ENCODE measurements at regions not wholly inside any gene's neighbourhood (a gene's known extent, or its start where the extent isn't known, plus 50 kb on each side); places are given as distances from the start of the nearest gene placed in this dataset.

- no peaks in the 10 kb centered on the region for H3K4me1 ChIP-seq (ENCODE audit: insufficient read depth, low read length)
- no peak overlapping the region for H3K27ac ChIP-seq (ENCODE audit: low read depth, low read length)
- whole genome bisulfite sequencing: 94% methylated on average over 15 of the region's 15 CpGs
- no peaks in the 10 kb centered on the region for H3K36me3 ChIP-seq (ENCODE audit: insufficient read depth, low read length)
- no peaks in the 10 kb centered on the region for H3K27me3 ChIP-seq (ENCODE audit: insufficient read depth, low read length)
- no peak overlapping the region for H3K4me3 ChIP-seq (ENCODE audit: low read length)
- no peaks in the 10 kb centered on the region for H3K9me3 ChIP-seq (ENCODE audit: insufficient read depth, low read depth, low read length)
- H3K9ac ChIP-seq (ENCODE audit: low read depth, low read length): no peak overlapping the region
Observed at GRCh38 chr1:87179076-87179810, 149.4 kb upstream of the LMO4 start.

GRCh38 chr1:87179851-87180519 is 148.7 kb upstream of the LMO4 start:
- no peaks in the 10 kb centered on the region for H3K9me3 ChIP-seq (ENCODE audit: insufficient read depth, low read depth, low read length)
- no peaks in the 10 kb centered on the region for H3K4me1 ChIP-seq (ENCODE audit: insufficient read depth, low read length)
- H3K9ac ChIP-seq (ENCODE audit: low read depth, low read length): no peak overlapping the region
- no peaks in the 10 kb centered on the region for H3K27me3 ChIP-seq (ENCODE audit: insufficient read depth, low read length)
- H3K4me3 ChIP-seq (ENCODE audit: low read length): no peak overlapping the region
- no peaks in the 10 kb centered on the region for H3K36me3 ChIP-seq (ENCODE audit: insufficient read depth, low read length)
- no peak overlapping the region for H3K27ac ChIP-seq (ENCODE audit: low read depth, low read length)
- 90% methylated on average over 8 of the region's 8 CpGs for WGBS

- H3K9me3 ChIP-seq (ENCODE audit: insufficient read depth, low read depth, low read length): no peaks in the 10 kb centered on the region
- no peaks in the 10 kb centered on the region for H3K36me3 ChIP-seq (ENCODE audit: insufficient read depth, low read length)
- no peaks in the 10 kb centered on the region for H3K4me1 ChIP-seq (ENCODE audit: insufficient read depth, low read length)
- H3K4me3 ChIP-seq (ENCODE audit: low read length): no peak overlapping the region
- WGBS: 84% methylated on average over 3 of the region's 3 CpGs
- H3K9ac ChIP-seq (ENCODE audit: low read depth, low read length): no peak overlapping the region
- H3K27me3 ChIP-seq (ENCODE audit: insufficient read depth, low read length): no peaks in the 10 kb centered on the region
- H3K27ac ChIP-seq (ENCODE audit: low read depth, low read length): no peak overlapping the region
Observed at GRCh38 chr1:87180682-87181081, 148.0 kb upstream of the LMO4 start.

GRCh38 chr1:87182611-87183010 is 146.1 kb upstream of the LMO4 start:
- Histone ChIP-seq H3K36me3 (ENCODE audit: insufficient read depth, low read length) (no peaks in the 10 kb centered on the region), H3K9me3 (ENCODE audit: insufficient read depth, low read depth, low read length) (no peaks in the 10 kb centered on the region), H3K4me3 (ENCODE audit: low read length) (no peak overlapping the region), H3K4me1 (ENCODE audit: insufficient read depth, low read length) (no peaks in the 10 kb centered on the region), H3K27me3 (ENCODE audit: insufficient read depth, low read length) (no peaks in the 10 kb centered on the region), H3K9ac (ENCODE audit: low read depth, low read length) (no peak overlapping the region), H3K27ac (ENCODE audit: low read depth, low read length) (no peak overlapping the region)

GRCh38 chr1:87185077-87185476 is 143.6 kb upstream of the LMO4 start:
- 93% methylated on average over 4 of the region's 4 CpGs for WGBS
- H3K9ac ChIP-seq (ENCODE audit: low read depth, low read length): no peak overlapping the region
- no peaks in the 10 kb centered on the region for H3K9me3 ChIP-seq (ENCODE audit: insufficient read depth, low read depth, low read length)
- no peak overlapping the region for H3K4me3 ChIP-seq (ENCODE audit: low read length)
- no peak overlapping the region for H3K27ac ChIP-seq (ENCODE audit: low read depth, low read length)
- H3K27me3 ChIP-seq (ENCODE audit: insufficient read depth, low read length): no peaks in the 10 kb centered on the region
- peaks cover 13% of the 10 kb centered on the region for H3K4me1 ChIP-seq (ENCODE audit: insufficient read depth, low read length)
- H3K36me3 ChIP-seq (ENCODE audit: insufficient read depth, low read length): no peaks in the 10 kb centered on the region

GRCh38 chr1:87186346-87186745 is 142.3 kb upstream of the LMO4 start:
- H3K9me3 ChIP-seq (ENCODE audit: insufficient read depth, low read depth, low read length): no peaks in the 10 kb centered on the region
- no peak overlapping the region for H3K27ac ChIP-seq (ENCODE audit: low read depth, low read length)
- no peak overlapping the region for H3K9ac ChIP-seq (ENCODE audit: low read depth, low read length)
- peaks cover 14% of the 10 kb centered on the region for H3K4me1 ChIP-seq (ENCODE audit: insufficient read depth, low read length)
- 88% methylated on average over 3 of the region's 3 CpGs for WGBS
- no peaks in the 10 kb centered on the region for H3K27me3 ChIP-seq (ENCODE audit: insufficient read depth, low read length)
- no peak overlapping the region for H3K4me3 ChIP-seq (ENCODE audit: low read length)
- no peaks in the 10 kb centered on the region for H3K36me3 ChIP-seq (ENCODE audit: insufficient read depth, low read length)

- Histone ChIP-seq H3K4me1 (ENCODE audit: insufficient read depth, low read length) (peaks cover 14% of the 10 kb centered on the region), H3K27me3 (ENCODE audit: insufficient read depth, low read length) (no peaks in the 10 kb centered on the region), H3K4me3 (ENCODE audit: low read length) (no peak overlapping the region), H3K36me3 (ENCODE audit: insufficient read depth, low read length) (no peaks in the 10 kb centered on the region), H3K9ac (ENCODE audit: low read depth, low read length) (no peak overlapping the region), H3K9me3 (ENCODE audit: insufficient read depth, low read depth, low read length) (no peaks in the 10 kb centered on the region), H3K27ac (ENCODE audit: low read depth, low read length) (no peak overlapping the region)
- WGBS: 92% methylated on average over 3 of the region's 3 CpGs
Observed at GRCh38 chr1:87188640-87189039, 140.0 kb upstream of the LMO4 start.

GRCh38 chr1:87190402-87190801 is 138.3 kb upstream of the LMO4 start:
- Histone ChIP-seq H3K4me1 (ENCODE audit: insufficient read depth, low read length) (peaks cover 14% of the 10 kb centered on the region), H3K27ac (ENCODE audit: low read depth, low read length) (no peak overlapping the region), H3K9me3 (ENCODE audit: insufficient read depth, low read depth, low read length) (peaks cover 11% of the 10 kb centered on the region), H3K9ac (ENCODE audit: low read depth, low read length) (no peak overlapping the region), H3K27me3 (ENCODE audit: insufficient read depth, low read length) (no peaks in the 10 kb centered on the region), H3K4me3 (ENCODE audit: low read length) (no peak overlapping the region), H3K36me3 (ENCODE audit: insufficient read depth, low read length) (no peaks in the 10 kb centered on the region)
- 90% methylated on average over 2 of the region's 2 CpGs for WGBS

GRCh38 chr1:87191646-87192045 is 137.0 kb upstream of the LMO4 start:
- Histone ChIP-seq H3K27me3 (ENCODE audit: insufficient read depth, low read length) (no peaks in the 10 kb centered on the region), H3K27ac (ENCODE audit: low read depth, low read length) (no peak overlapping the region), H3K9me3 (ENCODE audit: insufficient read depth, low read depth, low read length) (peaks cover 13% of the 10 kb centered on the region), H3K36me3 (ENCODE audit: insufficient read depth, low read length) (no peaks in the 10 kb centered on the region), H3K9ac (ENCODE audit: low read depth, low read length) (no peak overlapping the region), H3K4me1 (ENCODE audit: insufficient read depth, low read length) (peaks cover 14% of the 10 kb centered on the region), H3K4me3 (ENCODE audit: low read length) (no peak overlapping the region)
- WGBS: 91% methylated on average over 1 of the region's 2 CpGs

GRCh38 chr1:87194271-87194774 is 134.4 kb upstream of the LMO4 start:
- Histone ChIP-seq H3K36me3 (ENCODE audit: insufficient read depth, low read length) (no peaks in the 10 kb centered on the region), H3K4me3 (ENCODE audit: low read length) (no peak overlapping the region), H3K9me3 (ENCODE audit: insufficient read depth, low read depth, low read length) (peaks cover 13% of the 10 kb centered on the region), H3K9ac (ENCODE audit: low read depth, low read length) (no peak overlapping the region), H3K27me3 (ENCODE audit: insufficient read depth, low read length) (no peaks in the 10 kb centered on the region), H3K4me1 (ENCODE audit: insufficient read depth, low read length) (peaks cover 9% of the 10 kb centered on the region), H3K27ac (ENCODE audit: low read depth, low read length) (no peak overlapping the region)
- no CpG with 5 or more reads among the region's 1 CpG for WGBS

GRCh38 chr1:87194856-87195255 is 133.8 kb upstream of the LMO4 start:
- H3K27me3 ChIP-seq (ENCODE audit: insufficient read depth, low read length): no peaks in the 10 kb centered on the region
- no peak overlapping the region for H3K27ac ChIP-seq (ENCODE audit: low read depth, low read length)
- H3K9me3 ChIP-seq (ENCODE audit: insufficient read depth, low read depth, low read length): peaks cover 13% of the 10 kb centered on the region
- no peak overlapping the region for H3K4me3 ChIP-seq (ENCODE audit: low read length)
- H3K36me3 ChIP-seq (ENCODE audit: insufficient read depth, low read length): no peaks in the 10 kb centered on the region
- H3K4me1 ChIP-seq (ENCODE audit: insufficient read depth, low read length): peaks cover 3% of the 10 kb centered on the region; the same call in 1 of the 2 replicates
- H3K9ac ChIP-seq (ENCODE audit: low read depth, low read length): no peak overlapping the region

All from HUES64 (cell line).